Activated CD8-positive, alpha-beta T cell treated with anti-CD3 and anti-CD28 coated beads, Interleukin-2, amount 10 ng/mL, durations not matched to agents 7 days and 5 days (primary cell): ENCODE measurements at regions not wholly inside any gene's neighbourhood (a gene's known extent, or its start where the extent isn't known, plus 50 kb on each side); places are given as distances from the start of the nearest gene placed in this dataset.

Experiments used
- ATAC-seq: fragments of 150-1000 bp; cut with Tn5 transposase; one replicate; pipeline ENCODE4 v1.10.0; 2021; ENCODE audit warnings: moderate library complexity
- CTCF ChIA-PET: fragments of 350-600 bp; sonication (Branson Sonifier 250); formaldehyde crosslinking; loops from one replicate; lab custom pipeline; 2021; ENCODE audit warnings: antibody characterized with exemption; lab: Charles Lee
- POLR2A ChIA-PET: fragments of 350-600 bp; sonication (Branson Sonifier 250); formaldehyde crosslinking; loops from one replicate; lab custom pipeline; 2021; ENCODE audit warnings: antibody characterized with exemption; lab: Charles Lee
- DNase-seq: peaks from one replicate; pipeline ENCODE4 v3.0.0-alpha.2; 2020
- H3K27ac Mint-ChIP-seq: one replicate; pipeline ENCODE4 v1.8.0; 2021; ENCODE audit warnings: mild to moderate bottlenecking, mixed read lengths
- H3K27me3 Mint-ChIP-seq: one replicate; pipeline ENCODE4 v1.8.0; 2021; ENCODE audit warnings: low read depth, mixed read lengths
- H3K36me3 Mint-ChIP-seq: one replicate; pipeline ENCODE4 v1.8.0; 2021; ENCODE audit warnings: low read depth, mixed read lengths
- H3K4me1 Mint-ChIP-seq: one replicate; pipeline ENCODE4 v1.8.0; 2021; ENCODE audit warnings: low read depth, mixed read lengths
- H3K4me3 Mint-ChIP-seq: one replicate; pipeline ENCODE4 v1.8.0; 2021; ENCODE audit warnings: mild to moderate bottlenecking, mixed read lengths
- H3K9me3 Mint-ChIP-seq: one replicate; pipeline ENCODE4 v1.8.0; 2022; ENCODE audit warnings: mixed read lengths; ENCODE audit not compliant: insufficient read depth

- Mint-ChIP-seq H3K4me3 (no peak overlapping the region), H3K4me1 (no peaks in the 10 kb centered on the region), H3K36me3 (no peaks in the 10 kb centered on the region), H3K27ac (no peak overlapping the region), H3K9me3 (no peaks in the 10 kb centered on the region), H3K27me3 (no peaks in the 10 kb centered on the region)
- POLR2A ChIA-PET = no interaction called here
- CTCF ChIA-PET = no interaction called here
- DNase-seq (no peak), ATAC-seq (no peak)
Measured at GRCh38 chr2:16115881-16116830, 175.8 kb downstream of the MYCN start.

- POLR2A ChIA-PET = no interaction called here
- no peaks in the 10 kb centered on the region for H3K4me1 Mint-ChIP-seq
Measured at GRCh38 chr2:16115291-16115690, 174.9 kb downstream of the MYCN start.

GRCh38 chr2:16114836-16115235, 174.5 kb downstream of the MYCN start:
- no peak overlapping the region for H3K27ac Mint-ChIP-seq
- no peak overlapping the region for H3K4me3 Mint-ChIP-seq
- H3K4me1 Mint-ChIP-seq = no peaks in the 10 kb centered on the region
- no peaks in the 10 kb centered on the region for H3K36me3 Mint-ChIP-seq
- CTCF ChIA-PET = no interaction called here
- H3K9me3 Mint-ChIP-seq = no peaks in the 10 kb centered on the region
- H3K27me3 Mint-ChIP-seq = no peaks in the 10 kb centered on the region
- POLR2A ChIA-PET = no interaction called here
- no peak for DNase-seq
- no peak for ATAC-seq

More at GRCh38 chr2:16115291-16115690, 174.9 kb downstream of the MYCN start:
- H3K4me3 Mint-ChIP-seq = no peak overlapping the region
- no peak for ATAC-seq
- H3K36me3 Mint-ChIP-seq = no peaks in the 10 kb centered on the region
- no peak overlapping the region for H3K27ac Mint-ChIP-seq
- H3K27me3 Mint-ChIP-seq = no peaks in the 10 kb centered on the region
- DNase-seq = no peak
- CTCF ChIA-PET = no interaction called here
- H3K9me3 Mint-ChIP-seq = no peaks in the 10 kb centered on the region

GRCh38 chr2:16114070-16114469, 173.7 kb downstream of the MYCN start:
- CTCF ChIA-PET = no interaction called here
- DNase-seq (no peak), ATAC-seq (no peak)
- POLR2A ChIA-PET = no interaction called here
- no peak overlapping the region for H3K27ac Mint-ChIP-seq
- no peaks in the 10 kb centered on the region for H3K9me3 Mint-ChIP-seq
- H3K27me3 Mint-ChIP-seq = no peaks in the 10 kb centered on the region
- H3K4me3 Mint-ChIP-seq = no peak overlapping the region
- H3K4me1 Mint-ChIP-seq = no peaks in the 10 kb centered on the region
- H3K36me3 Mint-ChIP-seq = no peaks in the 10 kb centered on the region

- Mint-ChIP-seq H3K27ac (no peak overlapping the region), H3K27me3 (no peaks in the 10 kb centered on the region), H3K9me3 (no peaks in the 10 kb centered on the region), H3K4me1 (no peaks in the 10 kb centered on the region), H3K4me3 (no peak overlapping the region), H3K36me3 (no peaks in the 10 kb centered on the region)
- CTCF ChIA-PET = no interaction called here
- no peak for ATAC-seq
- POLR2A ChIA-PET = no interaction called here
- no peak for DNase-seq
Measured at GRCh38 chr2:16113568-16113967, 173.2 kb downstream of the MYCN start.

GRCh38 chr2:16112972-16113560, 172.7 kb downstream of the MYCN start:
- no peaks in the 10 kb centered on the region for H3K27me3 Mint-ChIP-seq
- ATAC-seq (no peak), DNase-seq (no peak)
- POLR2A ChIA-PET = no interaction called here
- no peaks in the 10 kb centered on the region for H3K36me3 Mint-ChIP-seq
- CTCF ChIA-PET = no interaction called here
- H3K4me1 Mint-ChIP-seq = no peaks in the 10 kb centered on the region
- H3K4me3 Mint-ChIP-seq = no peak overlapping the region
- H3K27ac Mint-ChIP-seq = no peak overlapping the region
- no peaks in the 10 kb centered on the region for H3K9me3 Mint-ChIP-seq

- ChIA-PET POLR2A (no interaction called here), CTCF (no interaction called here)
- ATAC-seq = no peak
Measured at GRCh38 chr2:16112251-16112971, 172.1 kb downstream of the MYCN start.

GRCh38 chr2:16111838-16112210, 171.5 kb downstream of the MYCN start:
- DNase-seq = no peak
- Mint-ChIP-seq H3K4me1 (no peaks in the 10 kb centered on the region), H3K27me3 (no peaks in the 10 kb centered on the region), H3K4me3 (no peak overlapping the region), H3K27ac (no peak overlapping the region), H3K36me3 (no peaks in the 10 kb centered on the region), H3K9me3 (no peaks in the 10 kb centered on the region)
- ChIA-PET CTCF (no interaction called here), POLR2A (no interaction called here)
- no peak for ATAC-seq

More at GRCh38 chr2:16112251-16112971, 172.1 kb downstream of the MYCN start:
- Mint-ChIP-seq H3K36me3 (no peaks in the 10 kb centered on the region), H3K27ac (no peak overlapping the region), H3K27me3 (no peaks in the 10 kb centered on the region), H3K4me3 (no peak overlapping the region), H3K9me3 (no peaks in the 10 kb centered on the region), H3K4me1 (no peaks in the 10 kb centered on the region)
- no peak for DNase-seq

GRCh38 chr2:16109821-16110310, 169.5 kb downstream of the MYCN start:
- ATAC-seq (no peak), DNase-seq (no peak)
- H3K36me3 Mint-ChIP-seq = no peaks in the 10 kb centered on the region
- H3K4me1 Mint-ChIP-seq = no peaks in the 10 kb centered on the region
- ChIA-PET CTCF (no interaction called here), POLR2A (no interaction called here)
- no peak overlapping the region for H3K27ac Mint-ChIP-seq
- no peaks in the 10 kb centered on the region for H3K27me3 Mint-ChIP-seq
- no peak overlapping the region for H3K4me3 Mint-ChIP-seq
- no peaks in the 10 kb centered on the region for H3K9me3 Mint-ChIP-seq

GRCh38 chr2:16109368-16109820, 169.0 kb downstream of the MYCN start:
- ATAC-seq (no peak), DNase-seq (no peak)
- Mint-ChIP-seq H3K27me3 (no peaks in the 10 kb centered on the region), H3K4me3 (no peak overlapping the region), H3K36me3 (no peaks in the 10 kb centered on the region), H3K27ac (no peak overlapping the region), H3K4me1 (no peaks in the 10 kb centered on the region), H3K9me3 (no peaks in the 10 kb centered on the region)
- POLR2A ChIA-PET = no interaction called here
- CTCF ChIA-PET = no interaction called here

- Mint-ChIP-seq H3K27ac (no peak overlapping the region), H3K4me1 (no peaks in the 10 kb centered on the region), H3K27me3 (no peaks in the 10 kb centered on the region), H3K4me3 (no peak overlapping the region), H3K9me3 (no peaks in the 10 kb centered on the region), H3K36me3 (no peaks in the 10 kb centered on the region)
- no peak for DNase-seq
- ChIA-PET CTCF (no interaction called here), POLR2A (no interaction called here)
- no peak for ATAC-seq
Measured at GRCh38 chr2:16107246-16107645, 166.9 kb downstream of the MYCN start.

GRCh38 chr2:16106619-16107018, 166.3 kb downstream of the MYCN start:
- Mint-ChIP-seq H3K27me3 (no peaks in the 10 kb centered on the region), H3K9me3 (no peaks in the 10 kb centered on the region), H3K4me1 (no peaks in the 10 kb centered on the region), H3K4me3 (no peak overlapping the region), H3K27ac (no peak overlapping the region), H3K36me3 (no peaks in the 10 kb centered on the region)
- ChIA-PET POLR2A (no interaction called here), CTCF (no interaction called here)
- DNase-seq (no peak), ATAC-seq (no peak)
